ENCODE measurements at regions not wholly inside any gene's neighbourhood (a gene's known extent, or its start where the extent isn't known, plus 50 kb on each side); places are given as distances from the start of the nearest gene placed in this dataset.
"Not testable (repeated sequence)": the region's sequence is repeated elsewhere in the genome, so short reads cannot be mapped to it uniquely, and the experiment has no call there.

GRCh38 chr2:87660164-87660563 is 87.7 kb upstream of the PLGLB2 start:
- not testable (repeated sequence) for DNase-seq

DNA sequence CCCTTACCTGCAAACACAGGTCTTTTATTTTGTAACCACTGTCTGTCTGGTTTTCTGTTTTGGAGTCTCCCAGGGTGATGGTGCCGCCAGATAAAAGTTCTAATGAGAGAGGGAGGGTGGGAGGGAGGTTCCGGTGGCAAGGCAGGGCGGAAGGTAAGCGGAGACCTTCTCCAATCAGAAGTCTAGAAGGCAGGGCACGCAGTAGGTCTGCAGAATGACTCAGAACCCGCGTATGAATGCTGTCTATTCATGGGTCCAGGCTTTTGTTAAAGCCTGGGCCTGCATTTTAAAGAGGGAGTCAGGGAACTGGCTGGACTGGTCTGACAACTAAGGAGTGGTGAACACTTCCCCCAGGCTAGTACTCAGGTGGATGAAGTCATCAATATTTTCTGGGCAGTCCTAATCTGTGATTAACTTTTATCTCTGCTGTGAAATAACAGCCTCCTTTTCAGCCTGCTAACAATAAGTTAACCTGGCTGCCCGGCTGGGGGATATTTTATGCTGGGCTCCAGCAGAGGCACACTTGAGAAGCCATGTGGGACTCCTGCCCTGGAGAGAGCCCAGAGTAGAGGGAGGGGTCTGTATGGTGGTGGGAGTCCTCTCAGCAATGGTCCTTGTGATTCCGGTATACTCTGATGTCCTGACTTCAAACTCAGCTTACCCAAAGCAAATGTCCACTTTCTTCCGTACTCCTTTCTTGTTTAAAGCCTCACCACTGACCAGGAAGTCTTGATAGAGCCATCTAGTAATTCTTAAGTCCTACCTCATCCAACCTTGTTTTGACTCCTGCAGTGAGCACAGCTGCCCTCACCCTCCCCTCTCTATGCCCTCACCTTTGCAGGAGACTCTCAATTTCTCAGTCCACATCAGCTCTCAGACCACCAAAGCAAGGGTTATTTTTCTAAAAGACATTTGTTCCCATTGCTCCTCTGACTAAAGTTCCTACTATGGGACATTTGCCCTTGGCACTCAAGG is 85.3 kb upstream of the PLGLB2 start:
- not testable (repeated sequence) for DNase-seq

GRCh38 chr2:87663347-87663746 is 84.5 kb upstream of the PLGLB2 start:
- not testable (repeated sequence) for DNase-seq

DNA sequence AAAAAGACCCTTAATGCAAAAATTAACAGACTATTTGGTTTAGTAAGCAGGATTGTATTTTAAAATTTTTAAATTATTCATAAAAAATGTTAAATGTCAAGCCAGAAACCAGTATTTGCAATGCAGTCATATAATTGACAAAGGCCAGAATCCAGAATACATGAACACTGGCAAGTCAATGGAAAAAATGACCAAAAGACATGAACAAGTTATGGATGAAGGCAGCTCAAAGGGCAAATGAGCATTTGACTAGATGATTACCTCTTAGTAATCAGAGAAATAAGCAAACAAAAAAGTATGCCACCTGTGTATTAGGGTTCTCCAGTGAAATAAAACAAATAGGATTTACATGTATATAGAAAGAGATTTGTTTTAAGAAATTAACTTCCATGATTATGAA is 80.9 kb upstream of the PLGLB2 start:
- not testable (repeated sequence) for DNase-seq

DNA sequence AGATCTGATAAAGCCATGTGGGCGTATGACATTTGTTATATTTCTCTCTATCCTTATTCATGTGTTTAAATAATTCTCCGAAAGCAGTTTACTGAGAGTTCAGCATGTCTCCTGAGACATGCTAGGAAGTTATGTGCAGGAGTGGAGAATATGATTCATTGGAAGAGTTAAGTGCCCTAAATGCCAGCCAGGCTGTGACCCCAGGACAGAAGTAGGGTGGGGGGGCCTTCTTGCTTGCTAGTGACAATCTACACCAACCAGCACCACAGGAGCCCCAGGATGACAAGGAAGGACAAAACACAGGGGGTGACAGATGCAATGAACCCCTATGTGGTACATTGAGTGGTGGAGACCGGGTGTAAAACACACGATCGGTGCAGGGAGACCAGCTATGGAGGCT is 79.5 kb upstream of the PLGLB2 start:
- DNase-seq, result not testable (repeated sequence)

- DNase-seq, result not testable (repeated sequence)
Measured at GRCh38 chr2:87669633-87670231, 78.2 kb upstream of the PLGLB2 start.

GRCh38 chr2:87672404-87672803 is 75.5 kb upstream of the PLGLB2 start:
- DNase-seq, result not testable (repeated sequence)

DNA sequence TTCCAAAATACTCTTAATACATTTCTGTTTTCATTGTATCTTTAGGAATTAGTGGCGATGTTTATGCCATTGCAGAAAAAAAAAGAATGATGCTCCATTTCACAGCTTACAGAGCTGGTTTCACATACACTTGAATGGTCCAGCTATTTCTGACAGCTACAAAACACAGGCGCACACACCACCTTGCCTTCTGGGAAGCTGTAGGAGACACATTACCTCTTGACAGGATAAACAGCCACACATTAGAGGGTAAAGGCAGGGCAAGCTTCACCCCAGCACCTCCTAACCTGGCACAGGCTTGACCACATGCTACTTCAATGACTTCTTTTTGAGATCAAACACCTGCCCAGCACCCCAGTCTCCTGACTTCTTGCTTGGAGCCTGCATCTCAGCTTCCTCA is 73.2 kb upstream of the PLGLB2 start:
- not testable (repeated sequence) for DNase-seq

GRCh38 chr2:87675487-87675886 is 72.4 kb upstream of the PLGLB2 start:
- DNase-seq, result not testable (repeated sequence)

DNA sequence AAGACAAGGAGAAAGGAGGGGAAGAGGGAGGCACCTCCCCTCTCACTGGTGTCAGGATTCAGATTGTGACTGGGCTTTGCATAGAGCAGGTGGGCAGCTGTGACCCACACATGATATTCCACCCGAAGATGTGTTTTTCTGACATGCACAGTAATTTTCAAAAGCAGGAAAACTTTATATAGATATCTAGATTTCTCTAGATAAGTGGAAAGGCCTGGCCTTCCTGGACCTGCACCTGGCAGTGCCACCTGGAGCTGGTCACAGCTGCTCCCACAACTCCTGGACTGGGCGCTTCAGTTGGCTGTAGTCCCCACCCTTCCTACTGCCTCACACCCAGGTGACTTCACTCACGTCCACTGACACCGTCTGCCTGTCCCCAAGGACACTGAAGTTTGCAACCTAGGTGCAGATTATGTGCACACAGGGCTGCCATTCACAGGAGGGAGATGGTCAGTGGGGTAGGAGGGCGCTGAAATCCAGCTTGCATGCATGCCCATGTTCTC is 70.4 kb upstream of the PLGLB2 start:
- not testable (repeated sequence) for DNase-seq

- not testable (repeated sequence) for DNase-seq
Measured at GRCh38 chr2:87678742-87679173, 69.1 kb upstream of the PLGLB2 start.

DNA sequence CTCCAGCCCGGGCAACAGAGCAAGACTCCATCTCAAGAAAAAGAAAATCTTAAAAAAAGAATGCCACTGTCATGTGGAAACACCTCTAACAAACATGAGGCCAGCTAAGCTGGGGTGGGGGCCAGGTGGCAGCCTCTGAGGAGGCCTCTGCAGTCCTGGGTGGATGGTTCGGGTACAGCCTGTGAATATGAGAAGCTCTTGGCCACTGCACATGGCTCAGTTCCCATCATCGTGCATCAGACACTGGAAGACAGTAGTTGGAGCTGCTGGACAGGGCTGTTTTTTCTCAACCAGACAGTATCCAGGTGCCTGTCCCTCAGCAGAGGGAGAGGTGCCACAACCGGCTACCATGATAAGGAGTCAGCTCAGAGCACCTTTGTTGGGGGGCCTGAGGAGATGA is 67.9 kb upstream of the PLGLB2 start:
- DNase-seq, result not testable (repeated sequence)

DNA sequence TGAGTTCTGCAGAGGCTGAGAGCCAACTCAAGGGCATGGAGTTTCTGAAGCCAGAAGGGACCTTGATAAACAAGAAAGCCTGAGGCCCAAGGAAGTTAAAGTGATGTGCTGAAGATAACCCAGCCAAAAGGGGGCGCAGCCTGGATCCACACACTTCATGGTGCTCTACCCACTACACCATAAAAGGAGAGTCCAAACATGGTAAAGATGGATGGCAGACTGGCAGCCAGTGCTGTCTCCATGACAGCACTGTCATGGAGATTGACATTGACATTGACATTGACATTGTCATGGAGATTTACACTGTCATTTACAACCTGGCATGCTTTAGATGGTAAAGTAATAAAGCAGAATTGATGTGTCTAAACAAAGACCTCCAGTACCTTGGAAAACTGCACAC is 67.2 kb upstream of the PLGLB2 start:
- not testable (repeated sequence) for DNase-seq

- not testable (repeated sequence) for DNase-seq
Measured at GRCh38 chr2:87683451-87683850, 64.4 kb upstream of the PLGLB2 start.

- DNase-seq, result not testable (repeated sequence)
Measured at GRCh38 chr2:87683961-87684360, 63.9 kb upstream of the PLGLB2 start.

GRCh38 chr2:87685558-87685957 is 62.3 kb upstream of the PLGLB2 start:
- DNase-seq, result not testable (repeated sequence)

- DNase-seq, result not testable (repeated sequence)
Measured at GRCh38 chr2:87686873-87687549, 60.9 kb upstream of the PLGLB2 start.

DNA sequence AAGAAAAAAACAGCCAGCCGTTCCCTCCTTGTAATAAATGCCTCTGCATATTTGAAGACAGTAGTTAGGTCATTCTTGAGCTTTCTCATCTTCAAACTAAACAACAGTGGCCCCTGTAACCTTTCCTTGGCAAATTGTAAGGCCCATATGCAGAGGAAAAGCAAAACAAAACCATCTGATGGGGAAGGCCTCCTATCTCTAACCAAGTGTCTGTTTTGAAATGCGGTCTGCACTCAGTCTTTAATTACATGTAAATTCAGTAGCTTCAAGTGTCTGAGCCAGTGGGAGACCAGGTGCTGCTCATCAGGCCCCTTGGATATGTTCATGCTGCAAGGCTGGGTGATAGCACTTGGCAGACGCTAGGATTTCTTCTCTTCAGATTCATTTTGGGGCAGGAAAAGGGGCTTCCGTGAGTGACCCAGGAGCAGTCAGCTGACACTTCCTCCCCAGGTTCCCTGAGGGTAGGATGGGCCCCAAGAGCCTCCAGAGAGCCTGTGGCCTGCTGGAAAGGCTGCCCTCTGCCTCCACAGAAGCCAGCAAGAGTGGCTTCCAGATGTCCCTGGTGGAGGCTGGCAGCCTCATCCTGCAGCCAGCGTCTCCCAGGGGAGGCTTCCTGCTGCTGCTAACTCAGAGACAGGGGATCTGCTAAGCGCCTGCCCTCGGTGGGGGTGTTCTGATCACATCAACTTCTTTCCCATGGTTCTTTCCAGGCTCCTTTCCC is 60.2 kb upstream of the PLGLB2 start:
- not testable (repeated sequence) for DNase-seq

DNA sequence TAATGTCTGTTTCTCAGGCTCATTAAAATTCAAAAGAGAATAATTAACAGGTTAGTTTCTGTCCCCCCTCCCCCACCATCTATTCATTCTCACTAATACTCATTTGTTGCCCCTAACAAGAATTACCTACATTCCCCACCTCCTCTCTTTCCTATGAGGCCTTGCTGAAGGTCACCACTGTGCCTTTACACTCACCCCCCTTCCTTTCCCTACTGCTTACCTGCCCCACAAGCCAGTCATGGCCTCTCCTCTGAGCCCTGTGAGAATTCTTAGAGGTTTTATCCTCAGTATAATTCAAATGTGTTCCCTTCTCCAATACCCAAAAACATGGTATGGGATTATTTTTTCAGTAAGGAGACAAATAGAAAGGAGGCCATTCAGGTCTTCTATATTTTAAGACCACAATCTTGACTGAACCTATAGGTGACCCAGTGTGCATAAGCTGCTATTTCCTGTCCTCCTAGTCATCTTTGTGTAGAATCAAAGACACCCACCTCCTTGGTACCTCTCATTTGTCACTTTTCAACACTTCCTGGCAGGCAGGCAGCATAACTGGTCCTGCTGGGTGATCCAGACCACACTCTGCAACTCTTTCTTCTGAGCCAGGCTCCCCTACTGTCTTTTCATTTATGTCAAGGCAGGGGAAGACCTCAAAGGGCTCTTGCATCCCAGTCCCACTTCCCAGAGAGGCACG is 55.8 kb upstream of the PLGLB2 start:
- DNase-seq, result not testable (repeated sequence)

DNA sequence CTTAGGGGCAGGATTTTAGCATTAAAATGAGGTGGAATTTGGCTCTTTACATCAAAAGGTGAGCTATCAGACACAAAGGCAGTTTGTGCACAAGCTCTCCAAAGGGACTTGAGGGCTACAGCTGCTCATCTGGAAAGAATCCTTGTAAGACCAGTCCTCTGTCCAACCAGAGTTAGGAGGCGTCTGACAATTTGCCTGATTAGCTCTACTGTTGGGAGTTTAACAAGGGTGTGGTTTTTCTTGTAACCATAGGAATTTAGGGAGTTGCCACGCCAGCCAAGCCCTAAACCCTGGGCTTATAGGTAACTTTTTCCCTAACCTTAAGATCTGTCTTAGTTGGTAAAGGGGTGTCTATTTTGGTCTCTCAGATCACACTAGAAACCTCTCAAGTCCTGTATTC is 55.0 kb upstream of the PLGLB2 start:
- not testable (repeated sequence) for DNase-seq

DNA sequence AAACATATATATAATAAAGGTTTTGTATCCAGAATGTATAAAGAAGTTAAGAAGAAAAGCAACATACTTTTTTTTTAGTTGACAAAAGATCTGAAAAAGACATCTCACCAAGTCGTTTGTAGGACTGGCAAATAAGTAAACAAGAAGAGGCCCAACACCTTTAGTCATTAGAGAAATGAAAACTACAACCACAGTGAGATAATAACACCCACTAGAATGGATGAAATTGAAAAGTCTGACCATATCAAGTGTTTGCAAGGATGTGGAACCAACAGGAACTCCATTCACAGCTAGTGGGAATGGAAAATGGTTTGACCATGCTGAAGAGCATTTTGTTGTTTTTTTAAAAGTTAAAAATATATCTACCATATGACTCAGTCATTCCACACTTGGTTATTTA is 54.0 kb upstream of the PLGLB2 start:
- DNase-seq, result not testable (repeated sequence)

All from activated T-cell treated with anti-CD3 and anti-CD28 coated beads, Interleukin-2, amount 50 U/mL, for 1 hour (primary cell).